Esophagus squamous epithelium (tissue), 5 donors: ENCODE measurements at regions not wholly inside any gene's neighbourhood (a gene's known extent, or its start where the extent isn't known, plus 50 kb on each side); places are given as distances from the start of the nearest gene placed in this dataset.

Source experiments
- DNase-seq: peaks from one replicate; lab custom pipeline; 2025; lab: John Stamatoyannopoulos, UW
- H3K27ac ChIP-seq, 4 donors: fragments of 200-600 bp; sonication (generic); one replicate each; pipeline ENCODE4 v1.5.1; 2016 to 2019; ENCODE audit warnings: mild to moderate bottlenecking in 1 of 4
- H3K27me3 ChIP-seq, 4 donors: fragments of 200-600 bp; sonication (generic); 1 replicate in 3 of 4; 2 replicates in 1 of 4; pipeline versions ENCODE4 v1.5.1 to v1.6.0; 2017 to 2021; ENCODE audit warnings: antibody characterized with exemption in 1 of 4
- H3K36me3 ChIP-seq, 3 donors: fragments of 200-600 bp; sonication (generic); one replicate each; pipeline ENCODE4 v1.5.1; 2016 to 2019
- H3K4me1 ChIP-seq, 3 donors: fragments of 200-600 bp; sonication (generic); one replicate each; pipeline ENCODE4 v1.5.1; 2017 to 2019
- H3K4me3 ChIP-seq, 4 donors: fragments of 200-600 bp; sonication (generic); 1 replicate in 3 of 4; 2 replicates in 1 of 4; pipeline ENCODE4 v1.5.1; 2016 to 2019; ENCODE audit warnings: mild to moderate bottlenecking in 2 of 4, moderate library complexity in 1 of 4
- H3K9me3 ChIP-seq, 3 donors: fragments of 200-600 bp; sonication (generic); one replicate each; pipeline ENCODE4 v1.5.1; 2016 to 2019
- CTCF ChIP-seq, 6 experiments: fragments of 450-650 bp in 4 of 6; fragments of 200-600 bp in 2 of 6; sonication (generic) in 2 of 6; IDR thresholded peaks; one replicate each; pipeline ENCODE4 v1.5.1; 2016 to 2019; ENCODE audit warnings: antibody characterized with exemption in 6 of 6, mild to moderate bottlenecking in 4 of 6, moderate library complexity in 4 of 6
- POLR2A ChIP-seq, 4 donors: fragments of 450-650 bp; IDR thresholded peaks; one replicate each; pipeline ENCODE4 v1.6.1; 2017; ENCODE audit warnings: antibody characterized with exemption in 4 of 4, mild to moderate bottlenecking in 4 of 4, moderate library complexity in 3 of 4
- WGBS, 2 donors: methylation state at CpG; one replicate each; pipeline ENCODE4 v1.1.5; 2018; 5-methylcytosine and 5-hydroxymethylcytosine counted together
- intact Hi-C: fragments of 100-400 bp; cut with DNase I; formaldehyde crosslinking; loops from one replicate; pipeline ENCODE4 v1.15.0; 2022
- donor health status: DM: yes; HTN: yes; CAD: no.

DNA sequence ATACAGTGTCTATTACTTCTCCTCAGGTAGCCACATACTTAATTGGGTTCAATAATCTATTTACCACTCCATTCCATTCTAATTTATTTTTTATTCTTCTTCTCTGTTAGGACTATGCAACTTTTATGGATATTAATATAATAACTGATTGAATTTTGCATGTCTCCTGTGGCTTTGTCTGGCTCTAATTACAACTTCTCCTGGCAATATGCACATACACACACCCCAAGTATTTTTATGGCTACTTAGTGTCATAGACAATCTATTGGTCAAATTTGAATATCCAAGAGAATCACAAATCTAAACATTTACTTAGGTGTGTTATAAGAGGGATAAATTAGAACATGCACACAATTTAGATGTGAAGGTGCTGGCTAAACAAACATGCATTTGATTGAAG is 73.1 kb downstream of the BOD1L2 start:
- no peaks in the 10 kb centered on the region for H3K36me3 ChIP-seq
- no peaks in the 10 kb centered on the region for H3K9me3 ChIP-seq
- no peak for DNase-seq
- no peaks in the 10 kb centered on the region for H3K4me1 ChIP-seq
- no peak overlapping the region for H3K27ac ChIP-seq
- intact Hi-C loops: no loop called here
- TF ChIP-seq POLR2A (IDR thresholded peaks at IDR 0.05) (no peak), CTCF (IDR thresholded peaks at IDR 0.05) (no peak)
- peaks cover 0 to 10% (median 0%) of the 10 kb centered on the region in 4 donors for H3K27me3 ChIP-seq
- no peak overlapping the region for H3K4me3 ChIP-seq

DNA sequence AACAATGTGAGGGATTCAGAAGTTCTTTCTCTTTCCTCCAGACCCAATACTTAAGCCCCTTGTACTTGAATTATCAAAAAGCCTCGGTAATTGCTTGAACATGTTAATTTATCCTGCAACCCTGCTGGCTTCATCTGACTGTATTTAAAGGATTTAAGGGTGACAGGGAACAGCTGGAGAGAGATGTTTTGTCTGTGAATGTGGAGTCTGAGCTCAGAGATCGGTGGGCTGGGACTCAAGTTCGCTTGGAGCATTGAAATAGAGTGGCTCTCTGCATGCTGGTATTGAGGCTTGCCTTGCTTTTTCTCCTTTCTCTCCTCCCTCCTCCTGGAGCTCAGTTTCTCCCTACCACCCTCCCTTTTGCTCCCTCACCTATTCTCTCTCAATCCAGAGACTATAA is 73.6 kb downstream of the BOD1L2 start:
- no peak overlapping the region for H3K27ac ChIP-seq
- intact Hi-C loops: no loop called here
- TF ChIP-seq CTCF (IDR thresholded peaks at IDR 0.05) (no peak), POLR2A (IDR thresholded peaks at IDR 0.05) (no peak)
- no peak for DNase-seq
- no peak overlapping the region for H3K4me3 ChIP-seq
- H3K4me1 ChIP-seq: no peaks in the 10 kb centered on the region
- WGBS, 2 donors: 11 to 42% methylated on average over 3 of the region's 3 CpGs
- H3K9me3 ChIP-seq: no peaks in the 10 kb centered on the region
- H3K36me3 ChIP-seq: no peaks in the 10 kb centered on the region
- peaks cover 0 to 10% (median 0%) of the 10 kb centered on the region in 4 donors for H3K27me3 ChIP-seq

- WGBS, 2 donors: 54 to 70% methylated on average over 7 to 9 of the region's 9 CpGs
- intact Hi-C loops: no loop called here
- Histone ChIP-seq H3K9me3 (no peaks in the 10 kb centered on the region), H3K4me1 (no peaks in the 10 kb centered on the region), H3K36me3 (no peaks in the 10 kb centered on the region), H3K27ac (no peak overlapping the region), H3K4me3 (no peak overlapping the region), H3K27me3 (peaks cover 0 to 10% (median 0%) of the 10 kb centered on the region in 4 donors)
- no peak for DNase-seq
- TF ChIP-seq CTCF (IDR thresholded peaks at IDR 0.05): no peak
- TF ChIP-seq POLR2A (IDR thresholded peaks at IDR 0.05): no peak
Observed at GRCh38 chr18:57220930-57221483, 74.1 kb downstream of the BOD1L2 start.

- no peaks in the 10 kb centered on the region for H3K9me3 ChIP-seq
- no peaks in the 10 kb centered on the region for H3K36me3 ChIP-seq
- H3K27ac ChIP-seq: no peak overlapping the region
- no peak for DNase-seq
- 46 to 53% methylated on average over 4 of the region's 4 CpGs for whole genome bisulfite sequencing, 2 donors
- peaks cover 0 to 10% (median 0%) of the 10 kb centered on the region in 4 donors for H3K27me3 ChIP-seq
- TF ChIP-seq POLR2A (IDR thresholded peaks at IDR 0.05) (no peak), CTCF (IDR thresholded peaks at IDR 0.05) (no peak)
- H3K4me1 ChIP-seq: no peaks in the 10 kb centered on the region
- no peak overlapping the region for H3K4me3 ChIP-seq
- intact Hi-C loops: no loop called here
Observed at GRCh38 chr18:57223144-57223870, 76.4 kb downstream of the BOD1L2 start.

GRCh38 chr18:57230861-57231585 is 84.1 kb downstream of the BOD1L2 start:
- H3K9me3 ChIP-seq: no peaks in the 10 kb centered on the region
- H3K36me3 ChIP-seq: no peaks in the 10 kb centered on the region
- no peak overlapping the region for H3K27ac ChIP-seq
- TF ChIP-seq CTCF (IDR thresholded peaks at IDR 0.05): no peak
- no peak for TF ChIP-seq POLR2A (IDR thresholded peaks at IDR 0.05)
- WGBS, 2 donors: 48 to 64% methylated on average over 5 to 7 of the region's 7 CpGs
- no peak for DNase-seq
- no peak overlapping the region for H3K4me3 ChIP-seq
- no peaks in the 10 kb centered on the region for H3K4me1 ChIP-seq
- intact Hi-C loops: no loop called here
- H3K27me3 ChIP-seq: no peaks in the 10 kb centered on the region
